ENCODE measurements at regions not wholly inside any gene's neighbourhood (a gene's known extent, or its start where the extent isn't known, plus 50 kb on each side); places are given as distances from the start of the nearest gene placed in this dataset.

GRCh38 chr3:27888562-27888961 lies 166.4 kb upstream of the EOMES start:
- intact Hi-C loops (cut with micrococcal nuclease) = no loop called here
- H3K27ac Mint-ChIP-seq (ENCODE audit: low read depth, unreplicated experiment) = no peak overlapping the region
- no peaks in the 10 kb centered on the region for H3K36me3 Mint-ChIP-seq (ENCODE audit: insufficient read depth, unreplicated experiment)
- no peak overlapping the region for H3K4me3 Mint-ChIP-seq (ENCODE audit: unreplicated experiment)
- H3K4me1 Mint-ChIP-seq (ENCODE audit: insufficient read depth, unreplicated experiment) = no peaks in the 10 kb centered on the region
- H3K9me3 Mint-ChIP-seq (ENCODE audit: unreplicated experiment) = no peaks in the 10 kb centered on the region
- peak; percentile 20 for DNase-seq (ENCODE audit: unreplicated experiment)
- CTCF ChIA-PET = no interaction called here
- BruUV-seq (replicated peaks) = no TSS peak
- POLR2A ChIA-PET = no interaction called here
- TF ChIP-seq CTCF (IDR thresholded peaks at IDR 0.05; ENCODE audit: unreplicated experiment) = no peak
- H3K27me3 Mint-ChIP-seq (ENCODE audit: insufficient read depth, unreplicated experiment) = no peaks in the 10 kb centered on the region

- H3K27me3 Mint-ChIP-seq (ENCODE audit: insufficient read depth, unreplicated experiment) = no peaks in the 10 kb centered on the region
Observed at GRCh38 chr3:27889745-27890144, 167.6 kb upstream of the EOMES start.

GRCh38 chr3:27900316-27900715 lies 178.2 kb upstream of the EOMES start:
- Mint-ChIP-seq H3K4me1 (ENCODE audit: insufficient read depth, unreplicated experiment) (no peaks in the 10 kb centered on the region), H3K4me3 (ENCODE audit: unreplicated experiment) (no peak overlapping the region), H3K36me3 (ENCODE audit: insufficient read depth, unreplicated experiment) (no peaks in the 10 kb centered on the region), H3K9me3 (ENCODE audit: unreplicated experiment) (no peaks in the 10 kb centered on the region), H3K27ac (ENCODE audit: low read depth, unreplicated experiment) (no peak overlapping the region), H3K27me3 (ENCODE audit: insufficient read depth, unreplicated experiment) (no peaks in the 10 kb centered on the region)
- CTCF ChIA-PET = no interaction called here
- POLR2A ChIA-PET = interaction anchor here (0.6 kb wide), 1 partner anchor 19 kb away, joined by 3 read pairs; no protein-coding TSS in a partner anchor
- intact Hi-C loops (cut with micrococcal nuclease) = no loop called here
- BruUV-seq (replicated peaks) = no TSS peak
- DNase-seq (ENCODE audit: unreplicated experiment) = no peak
- no peak for TF ChIP-seq CTCF (IDR thresholded peaks at IDR 0.05; ENCODE audit: unreplicated experiment)

More at GRCh38 chr3:27889745-27890144, 167.6 kb upstream of the EOMES start:
- no peak overlapping the region for H3K4me3 Mint-ChIP-seq (ENCODE audit: unreplicated experiment)
- H3K27ac Mint-ChIP-seq (ENCODE audit: low read depth, unreplicated experiment) = no peak overlapping the region
- H3K9me3 Mint-ChIP-seq (ENCODE audit: unreplicated experiment) = no peaks in the 10 kb centered on the region
- TF ChIP-seq CTCF (IDR thresholded peaks at IDR 0.05; ENCODE audit: unreplicated experiment) = no peak
- BruUV-seq (replicated peaks) = no TSS peak
- intact Hi-C loops (cut with micrococcal nuclease) = no loop called here
- no peaks in the 10 kb centered on the region for H3K4me1 Mint-ChIP-seq (ENCODE audit: insufficient read depth, unreplicated experiment)
- ChIA-PET CTCF (no interaction called here), POLR2A (interaction anchor here (0.6 kb wide), 1 partner anchor 397 kb away, joined by 3 read pairs; no protein-coding TSS in a partner anchor)
- H3K36me3 Mint-ChIP-seq (ENCODE audit: insufficient read depth, unreplicated experiment) = no peaks in the 10 kb centered on the region
- DNase-seq (ENCODE audit: unreplicated experiment) = no peak

GRCh38 chr3:27903446-27903845 lies 181.3 kb upstream of the EOMES start:
- H3K4me1 Mint-ChIP-seq (ENCODE audit: insufficient read depth, unreplicated experiment) = no peaks in the 10 kb centered on the region
- TF ChIP-seq CTCF (IDR thresholded peaks at IDR 0.05; ENCODE audit: unreplicated experiment) = no peak
- intact Hi-C loops (cut with micrococcal nuclease) = no loop called here

More at GRCh38 chr3:27903446-27903845, 181.3 kb upstream of the EOMES start:
- Mint-ChIP-seq H3K4me3 (ENCODE audit: unreplicated experiment) (no peak overlapping the region), H3K36me3 (ENCODE audit: insufficient read depth, unreplicated experiment) (no peaks in the 10 kb centered on the region), H3K27ac (ENCODE audit: low read depth, unreplicated experiment) (no peak overlapping the region), H3K9me3 (ENCODE audit: unreplicated experiment) (no peaks in the 10 kb centered on the region), H3K27me3 (ENCODE audit: insufficient read depth, unreplicated experiment) (no peaks in the 10 kb centered on the region)
- no peak for DNase-seq (ENCODE audit: unreplicated experiment)
- POLR2A ChIA-PET = interaction anchor here (0.6 kb wide), 1 partner anchor 389 kb away, joined by 3 read pairs; no protein-coding TSS in a partner anchor
- CTCF ChIA-PET = no interaction called here
- no TSS peak for BruUV-seq (replicated peaks)
